ENCODE measurements at regions not wholly inside any gene's neighbourhood (a gene's known extent, or its start where the extent isn't known, plus 50 kb on each side); places are given as distances from the start of the nearest gene placed in this dataset.

DNA sequence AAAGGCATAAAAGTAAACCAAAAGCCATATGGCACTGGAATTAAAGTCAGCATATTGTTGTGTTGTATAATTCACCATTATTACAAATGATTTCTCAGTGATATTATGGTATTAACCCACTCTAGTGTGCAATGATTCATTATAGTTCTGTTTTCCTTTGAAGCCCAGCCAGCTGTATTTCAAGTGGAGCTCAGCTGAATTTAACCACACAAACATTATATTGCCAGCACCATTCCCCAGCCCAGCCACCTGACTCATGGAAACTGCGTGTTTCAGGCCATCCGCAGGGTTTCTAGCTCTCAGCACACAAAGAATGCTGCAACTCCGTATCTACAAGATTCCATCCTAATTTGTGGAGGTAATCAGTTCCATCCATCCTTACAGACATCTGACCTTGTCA lies 166.8 kb upstream of the CHAC2 start:
- TF ChIP-seq, protein P1, sequence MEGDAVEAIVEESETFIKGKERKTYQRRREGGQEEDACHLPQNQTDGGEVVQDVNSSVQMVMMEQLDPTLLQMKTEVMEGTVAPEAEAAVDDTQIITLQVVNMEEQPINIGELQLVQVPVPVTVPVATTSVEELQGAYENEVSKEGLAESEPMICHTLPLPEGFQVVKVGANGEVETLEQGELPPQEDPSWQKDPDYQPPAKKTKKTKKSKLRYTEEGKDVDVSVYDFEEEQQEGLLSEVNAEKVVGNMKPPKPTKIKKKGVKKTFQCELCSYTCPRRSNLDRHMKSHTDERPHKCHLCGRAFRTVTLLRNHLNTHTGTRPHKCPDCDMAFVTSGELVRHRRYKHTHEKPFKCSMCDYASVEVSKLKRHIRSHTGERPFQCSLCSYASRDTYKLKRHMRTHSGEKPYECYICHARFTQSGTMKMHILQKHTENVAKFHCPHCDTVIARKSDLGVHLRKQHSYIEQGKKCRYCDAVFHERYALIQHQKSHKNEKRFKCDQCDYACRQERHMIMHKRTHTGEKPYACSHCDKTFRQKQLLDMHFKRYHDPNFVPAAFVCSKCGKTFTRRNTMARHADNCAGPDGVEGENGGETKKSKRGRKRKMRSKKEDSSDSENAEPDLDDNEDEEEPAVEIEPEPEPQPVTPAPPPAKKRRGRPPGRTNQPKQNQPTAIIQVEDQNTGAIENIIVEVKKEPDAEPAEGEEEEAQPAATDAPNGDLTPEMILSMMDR (IDR thresholded peaks at IDR 0.05 in 4 of 5, conservative IDR thresholded peaks at IDR 0.05 in 1 of 5), result no peak
- no peak for TF ChIP-seq POLR2A (IDR thresholded peaks at IDR 0.05)

Data from gastrocnemius medialis (tissue), 4 donors.